Endothelial cell of umbilical vein (primary cell): ENCODE measurements at regions not wholly inside any gene's neighbourhood (a gene's known extent, or its start where the extent isn't known, plus 50 kb on each side); places are given as distances from the start of the nearest gene placed in this dataset.

Experiments
- BruUV-seq: library from RNA; stranded (reverse); fragments of 400-500 nt; replicated peaks from 2 replicates; lab custom pipeline; 2021; lab: Mats Ljungman, UMichigan
- CTCF ChIA-PET: fragments of 300-600, 350-600 bp; sonication (Branson Sonifier 250); formaldehyde crosslinking; loops from one replicate; lab custom pipeline; 2021; ENCODE audit warnings: antibody characterized with exemption, inconsistent platforms; lab: Charles Lee
- POLR2A ChIA-PET: fragments of 300-600, 350-600 bp; sonication (Branson Sonifier 250); formaldehyde crosslinking; loops from one replicate; lab custom pipeline; 2021; ENCODE audit warnings: antibody characterized with exemption, inconsistent platforms; lab: Charles Lee
- DNase-seq: peaks from one replicate; pipeline ENCODE4 v3.0.0-alpha.2; 2011; ENCODE audit warnings: low read depth, low spot score
- FAIRE-seq: peaks from 2 replicates; lab custom pipeline; 2011; peaks lifted over from hg19 to GRCh38; lab: Jason Lieb, UNC
- H2AFZ ChIP-seq: 2 replicates; pipeline ENCODE4 v1.6.0; 2012; ENCODE audit warnings: low read depth, low read length, control low read depth, inconsistent platforms
- H3K27ac ChIP-seq: 2 replicates; pipeline ENCODE4 v1.5.1; 2011; ENCODE audit warnings: low read depth, mild to moderate bottlenecking, control low read depth, low read length, moderate library complexity; ENCODE audit not compliant: insufficient read depth
- H3K27me3 ChIP-seq, 2 experiments: 2 replicates each; pipeline versions ENCODE4 v1.6.0 to v1.6.1; 2011; ENCODE audit warnings: low read length in 2 of 2, mixed read lengths in 1 of 2; ENCODE audit not compliant: control insufficient read depth in 2 of 2, insufficient read depth in 2 of 2
- H3K36me3 ChIP-seq, 2 experiments: 2 replicates in 1 of 2; 3 replicates in 1 of 2; pipeline ENCODE4 v1.5.1; 2011; ENCODE audit warnings: low read length in 2 of 2, mild to moderate bottlenecking in 1 of 2, moderate library complexity in 1 of 2; ENCODE audit not compliant: control insufficient read depth in 2 of 2, insufficient read depth in 2 of 2; ENCODE audit errors: extremely low read depth in 1 of 2
- H3K4me1 ChIP-seq: 3 replicates; pipeline ENCODE4 v1.5.1; 2011; ENCODE audit warnings: mild to moderate bottlenecking, low read length; ENCODE audit not compliant: control insufficient read depth, insufficient read depth; ENCODE audit errors: extremely low read depth
- H3K4me2 ChIP-seq: 2 replicates; pipeline ENCODE4 v1.6.1; 2011; ENCODE audit warnings: low read length, control low read depth, mixed read lengths; ENCODE audit not compliant: insufficient read depth
- H3K4me3 ChIP-seq, 3 experiments: fragments of 200-600 bp in 1 of 3; sonication (generic), shearing (Covaris generic) in 1 of 3; replicated peaks in 1 of 3; 2 replicates each; pipeline ENCODE4 v1.5.1; 2011 to 2016; ENCODE audit warnings: control low read depth in 3 of 3, low read length in 3 of 3, mild to moderate bottlenecking in 2 of 3, inconsistent platforms in 1 of 3, low read depth in 1 of 3, moderate library complexity in 1 of 3; ENCODE audit not compliant: insufficient read depth in 1 of 3
- H3K79me2 ChIP-seq: 2 replicates; pipeline ENCODE4 v1.6.0; 2012; ENCODE audit warnings: low read length, inconsistent platforms; ENCODE audit not compliant: control insufficient read depth, insufficient read depth
- H3K9ac ChIP-seq: replicated peaks from 2 replicates; pipeline ENCODE3; 2011; ENCODE audit warnings: low read length, control low read depth; ENCODE audit not compliant: insufficient read depth; ENCODE audit errors: extremely low read depth
- H3K9me1 ChIP-seq: replicated peaks from 3 replicates; pipeline ENCODE4 v1.6.0; 2011; ENCODE audit warnings: mild to moderate bottlenecking, low read length; ENCODE audit not compliant: control insufficient read depth, insufficient read depth; ENCODE audit errors: extremely low read depth
- H3K9me3 ChIP-seq: replicated peaks from 2 replicates; pipeline ENCODE4 v1.5.1; 2012; ENCODE audit warnings: low read length, inconsistent platforms; ENCODE audit not compliant: control insufficient read depth, insufficient read depth
- H4K20me1 ChIP-seq: replicated peaks from 2 replicates; pipeline ENCODE3; 2011; ENCODE audit warnings: mild to moderate bottlenecking, low read length; ENCODE audit not compliant: control insufficient read depth, insufficient read depth; ENCODE audit errors: extremely low read depth
- EZH2 ChIP-seq: IDR thresholded peaks from 2 replicates; pipeline ENCODE4 v1.6.1; 2012; ENCODE audit warnings: borderline replicate concordance, low read depth, mild to moderate bottlenecking, moderate library complexity, low read length, inconsistent platforms; ENCODE audit not compliant: severe bottlenecking
- FOS ChIP-seq: IDR thresholded peaks from 2 replicates; pipeline ENCODE4 v1.6.1; 2011; ENCODE audit warnings: mild to moderate bottlenecking, low read length, moderate library complexity, borderline replicate concordance; ENCODE audit not compliant: insufficient read depth
- GATA2 ChIP-seq: IDR thresholded peaks from 2 replicates; pipeline ENCODE4 v1.7.0; 2011; ENCODE audit warnings: low read depth, mild to moderate bottlenecking, moderate library complexity, mixed read lengths, low read length; ENCODE audit not compliant: insufficient read length, insufficient read depth
- JUN ChIP-seq: IDR thresholded peaks from 2 replicates; pipeline ENCODE4 v1.6.1; 2011; ENCODE audit warnings: borderline replicate concordance, low read depth; ENCODE audit not compliant: insufficient read length, insufficient read depth
- MYC ChIP-seq: IDR thresholded peaks from one replicate; pipeline ENCODE4 v1.6.1; 2011; ENCODE audit warnings: mild to moderate bottlenecking, low read depth, low read length
- POLR2A ChIP-seq: IDR thresholded peaks from 2 replicates; pipeline ENCODE4 v1.6.1; 2012; ENCODE audit warnings: low read depth, mild to moderate bottlenecking, control low read depth, low read length
- POLR2AphosphoS5 ChIP-seq: IDR thresholded peaks from 2 replicates; pipeline ENCODE4 v1.6.1; 2012; ENCODE audit warnings: low read depth, mild to moderate bottlenecking, control low read depth, low read length, moderate library complexity; ENCODE audit not compliant: insufficient read depth
- dilution Hi-C: fragments of 300-500 bp; cut with MboI; formaldehyde crosslinking; loops from one replicate; pipeline ENCODE4 v1.15.0; 2019; ENCODE audit warnings: low sequenced_read_pairs; ENCODE audit not compliant: extremely low pct_ligation_motif_present
- intact Hi-C: fragments of 100-400 bp; cut with micrococcal nuclease; formaldehyde crosslinking; loops from one replicate; pipeline ENCODE4 v1.10.0; 2022
- TF ChIP-seq, protein P1 (sequence below): IDR thresholded peaks from 2 replicates; pipeline ENCODE4 v1.6.1; 2011; ENCODE audit not compliant: insufficient read depth, insufficient read length
- TF ChIP-seq, protein P2 (sequence below), 2 donors: IDR thresholded peaks; 1 replicate in 1 of 2; 2 replicates in 1 of 2; pipeline ENCODE4 v1.5.1; 2011; ENCODE audit warnings: low read length in 2 of 2, mild to moderate bottlenecking in 2 of 2, moderate library complexity in 2 of 2, control low read depth in 1 of 2, inconsistent platforms in 1 of 2, low read depth in 1 of 2; ENCODE audit not compliant: insufficient read depth in 1 of 2; ENCODE audit errors: extremely low read depth in 1 of 2

DNA sequence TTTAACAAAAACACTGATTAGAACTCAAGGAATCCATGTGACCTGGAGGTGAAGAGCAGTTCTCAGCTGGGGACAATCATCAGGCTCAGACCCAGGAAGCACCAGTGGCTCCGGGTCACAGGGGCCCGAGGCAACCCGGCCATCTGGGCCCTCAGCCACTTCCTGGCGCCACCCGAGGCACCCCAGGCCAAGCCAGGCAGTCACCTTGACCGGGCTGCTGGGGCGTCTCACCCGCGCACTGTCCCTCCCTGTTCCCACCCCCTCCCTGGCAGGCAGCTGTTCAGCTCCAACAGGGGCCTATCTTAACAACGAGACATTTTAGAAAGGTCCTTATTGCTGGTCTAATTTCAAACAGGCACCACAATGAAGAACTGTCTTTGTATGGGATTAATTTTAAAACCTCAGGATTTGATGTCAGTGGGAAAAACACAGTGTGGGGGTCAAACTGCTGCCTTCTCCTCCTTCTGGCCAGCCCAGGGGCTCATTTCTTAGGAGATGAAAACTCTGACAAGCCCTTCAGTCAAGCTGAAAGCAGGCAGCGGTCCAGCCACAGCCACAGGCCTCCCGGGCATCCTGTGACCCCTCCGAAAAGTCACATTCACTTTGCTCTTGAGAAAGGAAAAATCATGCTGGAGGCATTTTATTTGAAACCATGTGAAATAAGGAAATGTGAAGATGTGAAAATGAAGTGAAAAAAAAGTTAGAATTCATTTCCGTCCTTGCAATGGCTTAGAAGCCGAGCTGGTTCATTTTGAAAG, 83.3 kb downstream of the KCTD15 start:
- Histone ChIP-seq H3K27ac (no peak overlapping the region), H3K27me3 (no peaks in the 10 kb centered on the region), H3K9me1 (no peaks in the 10 kb centered on the region), H3K4me1 (peaks cover 28% of the 10 kb centered on the region), H3K79me2 (no peaks in the 10 kb centered on the region), H3K4me2 (no peak overlapping the region), H4K20me1 (no peaks in the 10 kb centered on the region), H3K36me3 (no peaks in the 10 kb centered on the region), H3K9ac (no peak overlapping the region), H3K4me3 (no peak overlapping the region), H3K9me3 (no peaks in the 10 kb centered on the region), H2AFZ (peak overlapping the region; percentile 68)
- CTCF ChIA-PET = interaction anchor here (1.7 kb wide), 1 partner anchor 11 kb away, joined by 4 read pairs; no protein-coding TSS in a partner anchor
- POLR2A ChIA-PET = no interaction called here
- BruUV-seq = no TSS peak
- DNase-seq (peak; percentile 13), FAIRE-seq (peak; percentile 31)
- TF ChIP-seq MYC (no peak), FOS (no peak), EZH2 (no peak)
- intact Hi-C loops (loop anchor here (10.0 kb wide), 1 partner anchor 505 kb away; the partner anchor contains the start of gene CEBPG), dilution Hi-C loops (no loop called here)

DNA sequence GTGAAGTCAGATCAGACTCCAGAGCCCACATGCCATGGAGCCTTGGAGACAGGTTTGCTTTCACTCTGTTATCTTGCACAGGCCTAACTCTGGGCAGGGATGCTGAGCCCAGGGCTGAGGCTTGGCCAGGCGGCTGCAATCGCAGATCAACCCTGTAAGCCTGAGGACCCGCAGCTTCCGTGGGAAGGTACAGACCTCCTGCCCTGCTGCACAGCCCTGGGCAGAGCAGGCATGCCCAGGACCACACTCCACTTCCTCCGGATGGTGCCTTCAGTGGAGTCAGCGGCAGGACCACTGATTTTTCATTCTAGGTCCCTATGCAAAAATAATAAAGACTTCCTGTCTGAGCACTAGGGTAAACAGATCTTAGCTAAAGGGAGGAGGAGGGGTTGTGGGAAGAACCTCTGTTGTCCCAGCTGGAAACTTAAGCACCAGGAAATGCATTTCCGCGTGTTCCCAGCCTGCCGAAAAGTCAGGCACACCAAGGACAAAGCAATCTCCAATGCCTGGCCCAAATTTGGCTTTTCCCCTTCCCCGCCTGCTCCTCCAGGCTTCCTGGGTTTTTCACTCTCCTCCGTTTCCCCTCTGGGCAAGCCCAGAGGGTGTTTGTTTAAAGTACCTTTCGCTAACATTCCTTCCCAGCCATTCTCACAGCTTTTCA, 87.3 kb downstream of the KCTD15 start:
- DNase-seq (peak; percentile 93), FAIRE-seq (peak; percentile 99)
- Histone ChIP-seq H3K27ac (peak overlapping the region; percentile 84), H3K79me2 (no peaks in the 10 kb centered on the region), H3K9me1 (no peaks in the 10 kb centered on the region), H3K4me2 (peak overlapping the region; percentile 47), H4K20me1 (no peaks in the 10 kb centered on the region), H3K4me1 (peaks cover 28% of the 10 kb centered on the region), H3K36me3 (no peaks in the 10 kb centered on the region), H2AFZ (peak overlapping the region; percentile 45), H3K4me3 (peak overlapping the region in 1 of 3 experiments; percentile 8), H3K9ac (peak overlapping the region; percentile 65), H3K9me3 (no peaks in the 10 kb centered on the region), H3K27me3 (no peaks in the 10 kb centered on the region)
- intact Hi-C loops = loop anchor here (1.0 to 10.0 kb wide), 6 partner anchors 16 to 509 kb away; partner anchors contain the start of genes CEBPG and PEPD
- POLR2A ChIA-PET = no interaction called here
- BruUV-seq = no TSS peak
- dilution Hi-C loops = no loop called here
- CTCF ChIA-PET = interaction anchor here (0.7 to 4.4 kb wide), 10 partner anchors 10 to 212 kb away, joined by 3 to 18 read pairs (median 3); no protein-coding TSS in a partner anchor
- TF ChIP-seq EZH2 (no peak), POLR2A (peak; percentile 56), GATA2 (peak; percentile 71), JUN (no peak), FOS (peak; percentile 67), POLR2AphosphoS5 (peak; percentile 81), MYC (peak; percentile 43)
- TF ChIP-seq, protein P1, sequence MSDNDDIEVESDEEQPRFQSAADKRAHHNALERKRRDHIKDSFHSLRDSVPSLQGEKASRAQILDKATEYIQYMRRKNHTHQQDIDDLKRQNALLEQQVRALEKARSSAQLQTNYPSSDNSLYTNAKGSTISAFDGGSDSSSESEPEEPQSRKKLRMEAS = no peak
- TF ChIP-seq, protein P2, sequence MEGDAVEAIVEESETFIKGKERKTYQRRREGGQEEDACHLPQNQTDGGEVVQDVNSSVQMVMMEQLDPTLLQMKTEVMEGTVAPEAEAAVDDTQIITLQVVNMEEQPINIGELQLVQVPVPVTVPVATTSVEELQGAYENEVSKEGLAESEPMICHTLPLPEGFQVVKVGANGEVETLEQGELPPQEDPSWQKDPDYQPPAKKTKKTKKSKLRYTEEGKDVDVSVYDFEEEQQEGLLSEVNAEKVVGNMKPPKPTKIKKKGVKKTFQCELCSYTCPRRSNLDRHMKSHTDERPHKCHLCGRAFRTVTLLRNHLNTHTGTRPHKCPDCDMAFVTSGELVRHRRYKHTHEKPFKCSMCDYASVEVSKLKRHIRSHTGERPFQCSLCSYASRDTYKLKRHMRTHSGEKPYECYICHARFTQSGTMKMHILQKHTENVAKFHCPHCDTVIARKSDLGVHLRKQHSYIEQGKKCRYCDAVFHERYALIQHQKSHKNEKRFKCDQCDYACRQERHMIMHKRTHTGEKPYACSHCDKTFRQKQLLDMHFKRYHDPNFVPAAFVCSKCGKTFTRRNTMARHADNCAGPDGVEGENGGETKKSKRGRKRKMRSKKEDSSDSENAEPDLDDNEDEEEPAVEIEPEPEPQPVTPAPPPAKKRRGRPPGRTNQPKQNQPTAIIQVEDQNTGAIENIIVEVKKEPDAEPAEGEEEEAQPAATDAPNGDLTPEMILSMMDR (IDR thresholded peaks at IDR 0.05; ENCODE audit: extremely low read depth in 1 of 2, insufficient read depth in 1 of 2, low read depth in 1 of 2, low read length in 2 of 2) = no peak
